Limb (tissue), 2 donors: ENCODE measurements at regions not wholly inside any gene's neighbourhood (a gene's known extent, or its start where the extent isn't known, plus 50 kb on each side); places are given as distances from the start of the nearest gene placed in this dataset.

Experiments
- DNase-seq, 2 donors: peaks; one replicate each; pipeline ENCODE4 v3.0.0-alpha.2; 2016; ENCODE audit errors: extremely low spot score in 2 of 2

- no peak for DNase-seq
These were observed 60.9 kb upstream of the FZD10 start for GRCh38 chr12:130101370-130101769.

- no peak for DNase-seq
These were observed 60.0 kb upstream of the FZD10 start for GRCh38 chr12:130102266-130102665.

DNA sequence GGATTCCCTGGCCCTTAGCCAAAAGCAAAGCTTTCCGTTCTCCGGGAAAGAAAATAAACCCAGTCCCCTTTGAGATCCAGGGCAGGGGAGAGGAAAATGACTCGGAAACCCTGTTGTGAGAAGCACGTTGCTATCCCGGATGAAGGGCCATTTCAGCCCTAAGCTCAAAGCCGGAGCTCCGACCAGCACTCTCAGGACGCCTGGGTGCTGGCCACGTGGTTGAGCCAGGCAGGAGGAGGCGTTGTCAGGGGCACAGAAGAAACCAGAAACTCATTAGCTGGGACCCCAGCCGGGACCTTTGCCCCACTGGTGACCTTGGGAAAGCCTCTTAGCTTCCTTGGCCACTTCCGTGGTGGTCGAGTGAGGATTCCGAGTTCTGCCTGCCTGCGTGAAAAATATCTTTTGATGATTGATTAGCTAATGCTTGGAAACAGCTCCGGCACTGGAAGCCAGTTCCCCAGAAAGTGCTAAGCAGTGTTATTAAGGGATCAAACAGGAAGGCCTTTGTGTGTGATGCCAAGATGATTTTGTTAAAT, 57.6 kb upstream of the FZD10 start:
- DNase-seq: peak; percentile 33 to 43

DNA sequence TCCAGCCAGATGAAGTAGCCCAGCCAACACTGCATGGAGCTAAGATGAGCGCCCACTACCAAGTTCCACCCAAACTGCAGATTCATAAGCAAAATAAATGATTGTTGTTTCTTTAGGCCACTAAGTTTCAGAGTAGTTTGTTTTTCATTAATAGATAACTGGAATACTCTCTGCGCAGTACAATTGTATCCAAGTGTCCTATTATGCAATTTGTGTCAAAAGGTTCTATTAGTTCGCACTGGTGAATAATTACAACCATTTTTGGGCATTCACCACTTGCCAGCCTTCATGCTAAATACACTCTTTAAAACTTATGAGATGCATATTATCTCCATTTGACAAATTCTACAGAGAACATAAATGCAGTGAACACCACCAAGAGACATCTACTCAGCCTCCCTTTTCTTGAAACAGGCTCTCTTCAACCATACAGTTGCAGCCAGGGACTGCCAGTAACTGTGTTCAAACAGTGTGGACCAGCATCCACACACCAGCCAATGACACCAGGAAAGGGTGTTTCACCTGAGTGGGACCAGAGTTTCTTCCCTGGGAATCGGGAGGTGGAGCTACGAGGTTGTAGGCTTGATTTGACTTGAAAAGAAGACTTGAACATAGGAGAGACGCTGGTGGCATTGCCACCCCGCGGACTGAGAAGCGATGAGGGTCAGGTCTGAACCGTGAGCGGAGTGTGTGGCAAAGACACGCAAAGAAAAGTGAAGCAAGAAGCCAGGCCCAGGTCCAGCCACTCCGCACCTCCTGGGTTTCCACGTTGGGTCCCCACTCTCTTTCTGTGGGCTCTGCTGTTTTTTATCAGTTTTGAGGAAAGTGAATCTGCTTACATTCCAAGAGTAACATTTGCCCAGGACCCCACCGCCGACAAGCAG, 53.0 kb upstream of the FZD10 start:
- no peak for DNase-seq

GRCh38 chr12:130110914-130111313, 51.4 kb upstream of the FZD10 start:
- no peak for DNase-seq

DNA sequence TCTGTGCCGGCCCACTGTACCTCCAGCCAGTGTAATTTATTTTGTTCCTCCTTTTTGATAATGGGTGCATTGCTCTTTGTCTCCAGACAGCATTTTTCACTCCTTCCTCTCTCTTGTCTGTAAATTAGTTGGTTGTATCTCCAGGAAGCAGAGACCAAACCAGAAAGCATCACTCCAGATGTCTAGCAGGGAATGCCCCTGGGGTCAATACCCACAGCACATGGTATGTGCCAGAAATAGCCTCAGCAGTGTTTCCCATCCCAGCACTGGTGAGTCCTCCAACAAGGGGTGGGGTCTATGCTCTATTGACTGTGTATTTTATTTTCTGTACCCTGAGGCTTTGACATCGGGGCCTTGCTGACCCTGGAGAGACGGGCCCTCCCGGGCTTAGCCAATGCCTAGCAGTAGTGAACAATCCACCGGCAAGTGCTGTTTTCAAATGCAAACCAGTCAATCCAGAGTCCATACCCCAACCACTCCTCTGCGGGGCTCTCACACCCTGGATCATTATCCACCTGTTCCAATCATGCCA, 50.2 kb upstream of the FZD10 start:
- DNase-seq: no peak
